NB4 (cell line): ENCODE measurements at regions not wholly inside any gene's neighbourhood (a gene's known extent, or its start where the extent isn't known, plus 50 kb on each side); places are given as distances from the start of the nearest gene placed in this dataset.

Experiments used
- DNase-seq: peaks from one replicate; pipeline ENCODE4 v3.0.0; 2010; ENCODE audit warnings: low read depth
- H3K4me3 ChIP-seq: one replicate; pipeline ENCODE4 v1.5.1; 2011; ENCODE audit warnings: mild to moderate bottlenecking, low read depth, low read length, moderate library complexity
- CTCF ChIP-seq: IDR thresholded peaks from one replicate; pipeline ENCODE4 v1.5.1; 2012; ENCODE audit warnings: low read depth, low read length
- MAX ChIP-seq: IDR thresholded peaks from 2 replicates; pipeline ENCODE4 v1.6.1; 2011; ENCODE audit warnings: low read depth, low read length
- MYC ChIP-seq: IDR thresholded peaks from 2 replicates; pipeline ENCODE4 v1.6.1; 2011; ENCODE audit warnings: low read depth, low read length
- POLR2A ChIP-seq: IDR thresholded peaks from 2 replicates; pipeline ENCODE4 v1.6.1; 2011; ENCODE audit warnings: mild to moderate bottlenecking; ENCODE audit not compliant: insufficient read length; ENCODE audit errors: extremely low read depth

- no peak overlapping the region for H3K4me3 ChIP-seq
- no peak for DNase-seq
- TF ChIP-seq CTCF (no peak), POLR2A (no peak), MAX (no peak), MYC (no peak)
These were observed 154.9 kb upstream of the KRR1 start for GRCh38 chr12:75666126-75666938.

DNA sequence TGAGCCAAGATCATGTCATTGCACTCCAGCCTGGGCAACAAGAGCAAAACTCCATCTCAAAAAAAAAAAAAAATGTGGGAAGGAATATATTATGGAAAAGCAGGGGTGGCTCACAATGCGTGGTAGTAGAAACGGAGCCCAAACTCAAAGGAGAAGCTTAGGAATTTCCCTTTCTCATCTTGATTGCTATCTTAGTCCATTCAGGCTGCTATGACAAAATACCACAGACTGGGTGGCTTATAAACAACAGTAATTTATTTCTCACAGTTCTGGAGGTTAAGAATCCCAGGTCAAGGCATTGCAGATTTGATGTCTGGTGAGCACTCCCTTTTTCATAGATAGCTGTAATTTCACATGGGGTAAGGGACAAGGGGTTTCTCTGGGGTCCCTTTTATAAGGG is 153.8 kb upstream of the KRR1 start:
- no peak overlapping the region for H3K4me3 ChIP-seq
- TF ChIP-seq POLR2A (no peak), MYC (no peak), MAX (no peak), CTCF (no peak)
- no peak for DNase-seq

- DNase-seq: no peak
- no peak for TF ChIP-seq MAX
- no peak for TF ChIP-seq MYC
- no peak for TF ChIP-seq POLR2A
- TF ChIP-seq CTCF: no peak
These were observed 151.2 kb upstream of the KRR1 start for GRCh38 chr12:75662511-75663159.

GRCh38 chr12:75661908-75662307 is 150.5 kb upstream of the KRR1 start:
- no peak for DNase-seq
- H3K4me3 ChIP-seq: no peak overlapping the region
- no peak for TF ChIP-seq POLR2A
- no peak for TF ChIP-seq CTCF
- no peak for TF ChIP-seq MAX
- no peak for TF ChIP-seq MYC

More at GRCh38 chr12:75662511-75663159, 151.2 kb upstream of the KRR1 start:
- H3K4me3 ChIP-seq: no peak overlapping the region

DNA sequence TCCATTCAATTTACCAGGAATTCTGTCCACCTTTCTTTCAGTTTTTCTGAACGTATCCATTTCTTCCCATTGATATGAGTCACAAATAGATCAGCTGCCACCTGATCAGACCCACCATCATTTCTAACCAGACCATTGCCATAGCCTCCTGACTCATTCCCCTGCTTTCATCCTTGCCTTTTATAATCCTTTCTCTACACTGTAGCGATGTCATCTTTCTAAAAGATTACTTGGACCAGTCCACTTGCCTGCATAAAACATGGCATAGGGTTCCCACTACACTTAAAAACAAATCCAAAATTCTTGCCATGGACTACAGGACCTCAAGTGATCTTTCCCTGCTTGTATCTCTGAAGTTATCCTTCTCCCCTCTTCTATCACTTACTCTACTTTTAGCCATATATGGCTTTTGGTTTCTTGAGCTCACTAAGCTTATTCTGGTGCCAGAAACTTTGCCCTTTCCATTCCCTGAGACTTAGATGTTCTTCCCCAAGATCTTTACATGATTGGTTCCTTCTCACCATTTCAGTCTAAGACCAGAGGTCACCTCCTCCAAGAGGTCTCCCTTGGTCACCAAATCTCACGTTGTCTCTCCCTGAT is 149.5 kb upstream of the KRR1 start:
- H3K4me3 ChIP-seq: no peak overlapping the region
- no peak for DNase-seq
- TF ChIP-seq MYC (no peak), MAX (no peak), CTCF (no peak), POLR2A (no peak)
